ENCODE measurements at regions not wholly inside any gene's neighbourhood (a gene's known extent, or its start where the extent isn't known, plus 50 kb on each side); places are given as distances from the start of the nearest gene placed in this dataset.
A peak's percentile ranks its signal among the peaks of the same experiment; 100 is the strongest.

GRCh38 chr3:162302983-162303624, 806.5 kb downstream of the OTOL1 start:
- DNase-seq (ENCODE audit: low spot score), result no peak

- DNase-seq (ENCODE audit: low spot score), result no peak
Measured at GRCh38 chr3:162317046-162317445, 820.4 kb downstream of the OTOL1 start.

- DNase-seq (ENCODE audit: low spot score), result no peak
Measured at GRCh38 chr3:162328649-162329048, 832.0 kb downstream of the OTOL1 start.

GRCh38 chr3:162329514-162329913, 832.9 kb downstream of the OTOL1 start:
- no peak for DNase-seq (ENCODE audit: low spot score)

GRCh38 chr3:162332344-162332743, 835.7 kb downstream of the OTOL1 start:
- no peak for DNase-seq (ENCODE audit: low spot score)

- no peak for DNase-seq (ENCODE audit: low spot score)
Measured at GRCh38 chr3:162334537-162334936, 837.9 kb downstream of the OTOL1 start.

- no peak for DNase-seq (ENCODE audit: low spot score)
Measured at GRCh38 chr3:162337630-162338029, 841.0 kb downstream of the OTOL1 start.

- DNase-seq (ENCODE audit: low spot score), result no peak
Measured at GRCh38 chr3:162338514-162338913, 841.9 kb downstream of the OTOL1 start.

- no peak for DNase-seq (ENCODE audit: low spot score)
Measured at GRCh38 chr3:162348912-162349311, 852.3 kb downstream of the OTOL1 start.

GRCh38 chr3:162353414-162353813, 856.8 kb downstream of the OTOL1 start:
- no peak for DNase-seq (ENCODE audit: low spot score)

GRCh38 chr3:162354356-162354755, 857.7 kb downstream of the OTOL1 start:
- DNase-seq (ENCODE audit: low spot score), result peak; percentile 55

- no peak for DNase-seq (ENCODE audit: low spot score)
Measured at GRCh38 chr3:162365066-162365719, 868.6 kb downstream of the OTOL1 start.

- DNase-seq (ENCODE audit: low spot score), result no peak
Measured at GRCh38 chr3:162366166-162366766, 869.7 kb downstream of the OTOL1 start.

GRCh38 chr3:162367429-162368260, 871.0 kb downstream of the OTOL1 start:
- no peak for DNase-seq (ENCODE audit: low spot score)

GRCh38 chr3:162368417-162368816, 871.8 kb downstream of the OTOL1 start:
- DNase-seq (ENCODE audit: low spot score), result no peak

GRCh38 chr3:162369306-162369705, 872.7 kb downstream of the OTOL1 start:
- no peak for DNase-seq (ENCODE audit: low spot score)

- DNase-seq (ENCODE audit: low spot score), result no peak
Measured at GRCh38 chr3:162370141-162370540, 873.5 kb downstream of the OTOL1 start.

- no peak for DNase-seq (ENCODE audit: low spot score)
Measured at GRCh38 chr3:162376761-162377160, 880.2 kb downstream of the OTOL1 start.

GRCh38 chr3:162377608-162378007, 881.0 kb downstream of the OTOL1 start:
- DNase-seq (ENCODE audit: low spot score), result no peak

- DNase-seq (ENCODE audit: low spot score), result no peak
Measured at GRCh38 chr3:162385387-162385786, 888.8 kb downstream of the OTOL1 start.

GRCh38 chr3:162390891-162391290, 894.3 kb downstream of the OTOL1 start:
- DNase-seq (ENCODE audit: low spot score), result peak; percentile 63

GRCh38 chr3:162391301-162391700, 894.7 kb downstream of the OTOL1 start:
- DNase-seq (ENCODE audit: low spot score), result peak; percentile 19

GRCh38 chr3:162395496-162395895, 898.9 kb downstream of the OTOL1 start:
- DNase-seq (ENCODE audit: low spot score), result no peak

Data from GM03348 (cell line).